ENCODE measurements at regions not wholly inside any gene's neighbourhood (a gene's known extent, or its start where the extent isn't known, plus 50 kb on each side); places are given as distances from the start of the nearest gene placed in this dataset.

GRCh38 chr2:139836769-139837168, 1056.6 kb upstream of the NXPH2 start:
- DNase-seq (ENCODE audit: low read depth in 2 of 2): no peak

DNA sequence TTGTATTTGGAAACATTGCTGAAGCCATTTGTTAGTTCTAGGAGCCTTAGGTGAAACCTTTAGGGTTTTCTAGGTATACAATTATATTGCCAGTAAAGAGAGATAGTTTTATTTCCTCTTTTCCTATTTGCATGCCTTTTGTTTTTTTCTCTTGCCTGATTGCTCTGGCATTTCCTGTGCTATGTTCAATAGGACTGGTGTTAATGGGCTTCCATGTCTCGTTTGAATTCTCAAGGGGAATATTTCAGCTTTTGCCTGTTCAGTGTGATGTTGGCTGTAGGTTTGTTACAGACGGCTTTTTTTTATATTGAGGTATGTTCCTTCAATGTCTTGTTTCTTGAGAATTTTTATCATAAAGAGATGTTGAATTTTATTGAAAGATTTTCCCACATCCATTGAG, 1054.9 kb upstream of the NXPH2 start:
- DNase-seq (ENCODE audit: low read depth in 2 of 2): no peak

- no peak for DNase-seq (ENCODE audit: low read depth in 2 of 2)
These were observed 1047.8 kb upstream of the NXPH2 start for GRCh38 chr2:139828011-139828410.

- DNase-seq (ENCODE audit: low read depth in 2 of 2): no peak
These were observed 1045.5 kb upstream of the NXPH2 start for GRCh38 chr2:139825726-139826125.

DNA sequence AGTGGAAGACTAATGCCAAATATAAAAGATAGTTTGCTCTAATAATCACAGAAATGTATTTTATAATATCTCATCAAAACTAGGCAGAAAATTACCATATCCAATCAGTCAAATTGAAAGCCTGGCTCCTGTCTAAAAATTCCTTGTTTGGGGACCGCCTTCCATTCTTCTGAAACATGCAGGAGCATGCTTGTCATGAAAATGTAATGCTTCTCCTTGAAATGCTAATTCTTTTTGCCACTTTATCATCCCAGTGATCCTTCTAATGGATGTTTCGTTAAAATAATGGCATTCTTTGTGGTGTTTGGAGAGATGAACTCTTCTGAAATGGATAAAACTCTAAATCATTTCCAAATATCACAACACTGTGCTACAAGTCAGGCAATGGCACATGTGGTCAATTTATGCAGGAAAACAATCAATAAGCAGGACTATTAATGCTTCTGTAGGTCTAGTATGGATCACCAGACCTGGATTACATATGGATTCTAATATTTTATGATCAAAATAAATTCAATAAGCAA, 1039.1 kb upstream of the NXPH2 start:
- no peak for DNase-seq (ENCODE audit: low read depth in 2 of 2)

GRCh38 chr2:139814458-139814857, 1034.3 kb upstream of the NXPH2 start:
- no peak for DNase-seq (ENCODE audit: low read depth in 2 of 2)

DNA sequence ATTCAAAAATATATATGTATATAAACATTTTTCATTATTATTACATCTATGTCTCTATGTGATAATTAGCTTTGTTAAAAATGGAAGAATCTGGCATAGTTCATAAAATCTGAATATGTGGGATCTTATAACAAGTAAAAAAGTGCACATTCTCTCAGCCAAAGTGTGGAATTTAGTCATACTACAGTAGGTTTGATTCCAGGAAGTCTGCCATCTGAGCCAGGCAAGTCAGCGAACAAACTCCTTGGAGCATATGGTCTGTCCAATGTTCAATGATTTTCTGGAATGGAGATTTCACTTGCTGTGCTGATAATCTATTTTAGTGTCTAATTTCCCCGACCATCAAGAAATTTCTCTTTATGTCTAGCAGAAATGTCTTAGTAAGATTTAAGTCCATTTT, 1033.2 kb upstream of the NXPH2 start:
- no peak for DNase-seq (ENCODE audit: low read depth in 2 of 2)

- peak; percentile 2 to 6 for DNase-seq (ENCODE audit: low read depth in 2 of 2)
These were observed 1025.3 kb upstream of the NXPH2 start for GRCh38 chr2:139805441-139805840.

- peak in 1 of 2 experiments; percentile 1 for DNase-seq (ENCODE audit: low read depth in 2 of 2)
These were observed 1018.2 kb upstream of the NXPH2 start for GRCh38 chr2:139798391-139798790.

GRCh38 chr2:139790807-139791752, 1010.9 kb upstream of the NXPH2 start:
- DNase-seq (ENCODE audit: low read depth in 2 of 2): peak; percentile 16 to 23

DNA sequence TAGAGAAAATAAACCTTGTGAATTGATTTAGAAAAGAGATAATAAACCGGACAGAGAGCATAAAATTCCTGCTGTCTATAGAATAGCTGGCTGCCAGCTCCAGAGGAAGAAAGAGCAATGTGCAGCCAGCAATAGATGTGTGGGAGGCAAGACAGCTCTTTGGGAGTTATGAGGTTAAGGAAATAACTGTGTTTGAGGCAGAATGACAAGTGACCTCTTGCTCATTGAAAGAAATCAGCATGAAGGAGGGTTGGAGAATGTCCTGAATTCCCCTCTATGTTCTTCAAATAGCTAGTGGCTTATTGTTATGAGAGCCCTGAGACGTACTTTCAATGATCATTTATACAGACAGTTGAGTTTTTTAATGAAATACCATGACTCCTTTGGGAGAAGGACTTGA, 1009.9 kb upstream of the NXPH2 start:
- DNase-seq (ENCODE audit: low read depth in 2 of 2): no peak

DNA sequence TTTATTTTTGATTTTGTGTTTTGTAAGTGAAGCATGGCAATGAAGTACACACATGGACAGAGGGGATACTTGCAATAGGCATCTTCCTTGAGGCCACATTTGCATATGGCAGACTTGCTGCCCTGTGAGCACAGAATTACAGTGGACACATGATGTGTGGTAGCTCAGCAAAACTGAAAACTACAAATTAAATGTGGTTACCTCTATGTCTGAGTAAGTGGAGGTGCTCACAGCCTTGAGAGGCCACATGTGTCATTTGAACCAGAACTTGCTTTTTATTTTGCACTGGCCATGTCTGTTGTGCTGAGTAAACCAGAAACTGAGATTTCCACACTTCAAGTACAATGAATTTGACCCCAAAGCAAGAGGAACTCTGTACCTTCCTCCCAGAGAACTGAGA, 998.5 kb upstream of the NXPH2 start:
- no peak for DNase-seq (ENCODE audit: low read depth in 2 of 2)

GRCh38 chr2:139773720-139774277, 993.6 kb upstream of the NXPH2 start:
- DNase-seq (ENCODE audit: low read depth in 2 of 2): no peak

GRCh38 chr2:139769633-139770032, 989.4 kb upstream of the NXPH2 start:
- DNase-seq (ENCODE audit: low read depth in 2 of 2): no peak

DNA sequence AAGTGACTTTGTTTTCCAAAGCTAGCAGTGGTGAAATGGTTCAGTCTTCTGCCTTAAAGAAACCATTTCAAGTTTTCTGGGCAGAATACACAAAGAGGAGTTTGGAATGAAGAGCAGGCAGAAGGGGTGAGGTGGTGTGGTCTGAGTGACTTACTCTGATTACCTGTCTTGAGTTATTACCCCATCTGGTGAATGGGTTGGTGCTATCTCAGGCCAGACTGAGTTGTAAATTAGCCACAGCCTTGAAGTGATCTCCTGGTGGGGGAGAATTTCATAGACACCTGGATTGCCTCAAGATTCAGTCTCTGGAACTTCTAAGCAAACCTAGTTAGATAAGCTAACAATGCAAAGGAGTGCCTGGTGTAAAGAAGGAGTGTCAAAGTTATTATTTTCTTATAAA, 983.5 kb upstream of the NXPH2 start:
- no peak for DNase-seq (ENCODE audit: low read depth in 2 of 2)

DNA sequence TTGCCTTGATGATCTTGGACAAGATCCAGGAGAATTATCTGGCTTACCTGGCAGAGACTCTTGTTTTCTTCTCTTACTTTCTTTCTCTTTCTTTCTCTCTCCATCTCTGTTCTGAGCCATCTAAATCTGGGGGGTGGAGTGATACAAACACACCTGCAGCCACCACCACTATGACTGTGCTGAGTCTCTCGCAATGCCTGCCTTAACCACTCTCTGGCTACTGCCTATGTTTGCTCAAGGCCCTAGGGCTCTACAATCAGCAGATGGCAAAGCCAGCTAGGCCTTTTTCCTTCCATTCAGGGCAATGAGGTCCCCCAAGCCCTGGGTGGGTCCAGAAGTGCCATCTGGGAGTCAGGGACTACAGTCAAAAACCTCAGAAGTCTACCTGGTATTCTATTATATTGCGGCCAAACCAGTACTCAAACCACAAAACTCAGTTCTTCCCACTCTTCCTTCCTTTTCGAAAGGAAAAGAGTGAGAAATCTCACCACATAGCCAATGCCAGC, 978.9 kb upstream of the NXPH2 start:
- no peak for DNase-seq (ENCODE audit: low read depth in 2 of 2)

- DNase-seq (ENCODE audit: low read depth in 2 of 2): no peak
These were observed 966.7 kb upstream of the NXPH2 start for GRCh38 chr2:139746901-139747300.

DNA sequence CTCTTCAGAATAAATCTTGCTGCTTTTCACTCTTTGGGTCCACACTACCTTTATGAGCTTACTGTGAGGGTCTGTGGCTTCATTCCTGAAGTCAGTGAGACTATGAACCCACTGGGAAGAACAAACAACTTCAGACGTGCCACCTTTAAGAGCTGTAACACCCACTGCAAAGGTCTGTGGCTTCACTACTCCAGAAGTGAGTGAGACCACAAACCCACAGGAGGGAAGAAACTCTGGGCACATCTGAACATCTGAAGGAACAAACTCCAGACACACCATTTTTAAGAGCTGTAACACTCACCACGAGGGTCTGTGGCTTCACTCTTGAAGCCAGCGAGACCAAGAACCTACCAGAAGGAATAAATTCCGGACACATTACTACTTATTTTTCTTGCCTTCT, 964.1 kb upstream of the NXPH2 start:
- no peak for DNase-seq (ENCODE audit: low read depth in 2 of 2)

GRCh38 chr2:139742216-139743172, 962.3 kb upstream of the NXPH2 start:
- no peak for DNase-seq (ENCODE audit: low read depth in 2 of 2)

GRCh38 chr2:139737659-139738058, 957.5 kb upstream of the NXPH2 start:
- no peak for DNase-seq (ENCODE audit: low read depth in 2 of 2)

GRCh38 chr2:139730197-139730596, 950.0 kb upstream of the NXPH2 start:
- no peak for DNase-seq (ENCODE audit: low read depth in 2 of 2)

Measured in fibroblast of skin of left quadriceps (primary cell).